Right hindlimb (tissue), 1 donor: ENCODE measurements at regions not wholly inside any gene's neighbourhood (a gene's known extent, or its start where the extent isn't known, plus 50 kb on each side); places are given as distances from the start of the nearest gene placed in this dataset.

Experiments used
- DNase-seq: peaks from one replicate; pipeline ENCODE4 v3.0.0-alpha.2; 2018

- DNase-seq, result no peak
These were observed 156.1 kb upstream of the LRFN2 start for GRCh38 chr6:40743226-40743625.

- no peak for DNase-seq
These were observed 153.4 kb upstream of the LRFN2 start for GRCh38 chr6:40740518-40740917.

- no peak for DNase-seq
These were observed 151.5 kb upstream of the LRFN2 start for GRCh38 chr6:40738551-40739193.

- no peak for DNase-seq
These were observed 148.4 kb upstream of the LRFN2 start for GRCh38 chr6:40735521-40735920.

- no peak for DNase-seq
These were observed 148.0 kb upstream of the LRFN2 start for GRCh38 chr6:40735121-40735520.

- DNase-seq, result no peak
These were observed 147.4 kb upstream of the LRFN2 start for GRCh38 chr6:40734607-40735006.

- no peak for DNase-seq
These were observed 146.7 kb upstream of the LRFN2 start for GRCh38 chr6:40733770-40734396.

- DNase-seq, result no peak
These were observed 146.1 kb upstream of the LRFN2 start for GRCh38 chr6:40733290-40733689.

GRCh38 chr6:40732878-40733277, 145.7 kb upstream of the LRFN2 start:
- no peak for DNase-seq

- DNase-seq, result no peak
These were observed 141.5 kb upstream of the LRFN2 start for GRCh38 chr6:40728643-40729042.

GRCh38 chr6:40727271-40727670, 140.1 kb upstream of the LRFN2 start:
- no peak for DNase-seq

- DNase-seq, result no peak
These were observed 139.7 kb upstream of the LRFN2 start for GRCh38 chr6:40726853-40727252.

GRCh38 chr6:40725390-40725789, 138.2 kb upstream of the LRFN2 start:
- no peak for DNase-seq

- DNase-seq, result no peak
These were observed 137.7 kb upstream of the LRFN2 start for GRCh38 chr6:40724886-40725285.

GRCh38 chr6:40723967-40724366, 136.8 kb upstream of the LRFN2 start:
- no peak for DNase-seq

- no peak for DNase-seq
These were observed 135.5 kb upstream of the LRFN2 start for GRCh38 chr6:40722553-40723258.

- no peak for DNase-seq
These were observed 134.9 kb upstream of the LRFN2 start for GRCh38 chr6:40722091-40722490.

GRCh38 chr6:40721271-40721952, 134.2 kb upstream of the LRFN2 start:
- DNase-seq, result peak; percentile 24

GRCh38 chr6:40720375-40720748, 133.2 kb upstream of the LRFN2 start:
- no peak for DNase-seq

GRCh38 chr6:40719671-40720374, 132.7 kb upstream of the LRFN2 start:
- peak; percentile 25 for DNase-seq

- no peak for DNase-seq
These were observed 131.2 kb upstream of the LRFN2 start for GRCh38 chr6:40718401-40718800.

- no peak for DNase-seq
These were observed 130.4 kb upstream of the LRFN2 start for GRCh38 chr6:40717411-40718057.
